ENCODE measurements at regions not wholly inside any gene's neighbourhood (a gene's known extent, or its start where the extent isn't known, plus 50 kb on each side); places are given as distances from the start of the nearest gene placed in this dataset.

DNA sequence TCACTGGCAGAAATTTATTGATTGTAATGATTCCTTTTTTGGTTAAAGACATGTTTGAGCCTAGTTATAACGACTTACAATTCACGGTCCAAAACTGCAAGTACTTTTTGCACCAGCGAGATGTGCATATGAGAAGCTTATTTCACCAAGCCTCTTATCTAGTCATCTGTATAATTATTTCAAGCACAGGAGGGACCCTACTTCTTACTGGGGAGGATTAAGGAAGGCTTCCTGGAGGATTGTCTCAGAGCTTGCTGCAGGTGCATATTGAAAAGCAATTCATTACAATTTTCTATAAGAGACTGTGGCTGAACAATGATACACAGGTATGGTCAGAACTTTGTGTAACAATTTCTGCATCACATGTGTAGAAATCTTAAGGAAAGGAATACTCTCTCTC is 152.9 kb downstream of the CAND1 start:
- ATAC-seq (ENCODE audit: poor library complexity) (no peak), DNase-seq (no peak)
- intact Hi-C loops (cut with DNase I) = no loop called here

DNA sequence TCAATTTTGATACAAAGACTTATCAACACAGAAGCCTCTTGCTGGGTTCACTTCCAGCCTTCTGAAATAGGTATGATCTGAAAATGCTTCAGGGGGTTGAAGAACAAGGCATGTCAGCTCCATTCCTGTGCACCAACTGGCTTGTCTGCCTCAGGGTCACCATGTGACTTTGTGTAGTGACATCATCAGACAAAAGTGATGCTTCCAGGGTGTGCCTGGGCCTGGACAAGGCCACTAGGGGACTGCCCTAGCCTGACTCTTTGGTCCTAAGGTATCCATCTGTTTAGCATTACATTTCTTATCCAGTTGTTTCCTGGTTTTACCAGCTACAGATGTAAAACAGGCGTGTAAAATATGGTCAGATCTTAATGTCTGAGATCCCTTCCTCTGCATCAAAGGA is 155.6 kb downstream of the CAND1 start:
- no peak for ATAC-seq (ENCODE audit: poor library complexity)
- intact Hi-C loops (cut with DNase I) = no loop called here
- no peak for DNase-seq

GRCh38 chr12:67425394-67425793 is 156.2 kb downstream of the CAND1 start:
- DNase-seq (no peak), ATAC-seq (ENCODE audit: poor library complexity) (no peak)
- intact Hi-C loops (cut with DNase I) = no loop called here

GRCh38 chr12:67426067-67426466 is 156.9 kb downstream of the CAND1 start:
- ATAC-seq (ENCODE audit: poor library complexity) (peak; percentile 23), DNase-seq (no peak)
- intact Hi-C loops (cut with DNase I) = no loop called here

GRCh38 chr12:67427336-67427735 is 158.2 kb downstream of the CAND1 start:
- ATAC-seq (ENCODE audit: poor library complexity) (no peak), DNase-seq (no peak)
- intact Hi-C loops (cut with DNase I) = no loop called here

DNA sequence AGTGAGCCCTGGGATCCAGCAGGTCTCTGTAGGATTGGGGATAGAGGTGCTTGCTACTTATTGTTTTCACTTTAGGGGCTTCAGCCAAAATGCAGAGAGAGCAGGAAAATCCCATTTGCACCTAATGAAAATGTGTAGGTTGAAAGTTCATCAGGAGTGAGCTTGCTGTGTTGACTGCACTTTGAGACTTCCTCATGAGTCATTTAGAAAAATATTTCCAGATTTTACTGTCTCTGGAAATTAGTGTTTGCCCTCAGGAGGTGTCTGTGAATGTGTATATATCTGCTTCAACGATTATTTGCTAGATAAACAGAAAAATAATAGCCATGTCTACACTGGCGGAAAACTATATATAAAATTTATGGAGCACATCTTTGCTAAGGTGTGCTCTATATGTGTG is 159.3 kb downstream of the CAND1 start:
- ATAC-seq (ENCODE audit: poor library complexity) (no peak), DNase-seq (no peak)
- intact Hi-C loops (cut with DNase I) = no loop called here

GRCh38 chr12:67430708-67431335 is 161.7 kb downstream of the CAND1 start:
- intact Hi-C loops (cut with DNase I) = loop anchor here (5.0 to 10.0 kb wide), 2 partner anchors 224 to 516 kb away; no protein-coding TSS in a partner anchor
- DNase-seq = peak; percentile 82
- ATAC-seq (ENCODE audit: poor library complexity) = peak; percentile 86

GRCh38 chr12:67431411-67432020 is 162.4 kb downstream of the CAND1 start:
- DNase-seq (no peak), ATAC-seq (ENCODE audit: poor library complexity) (no peak)
- intact Hi-C loops (cut with DNase I) = loop anchor here (5.0 to 10.0 kb wide), 2 partner anchors 223 to 516 kb away; no protein-coding TSS in a partner anchor

DNA sequence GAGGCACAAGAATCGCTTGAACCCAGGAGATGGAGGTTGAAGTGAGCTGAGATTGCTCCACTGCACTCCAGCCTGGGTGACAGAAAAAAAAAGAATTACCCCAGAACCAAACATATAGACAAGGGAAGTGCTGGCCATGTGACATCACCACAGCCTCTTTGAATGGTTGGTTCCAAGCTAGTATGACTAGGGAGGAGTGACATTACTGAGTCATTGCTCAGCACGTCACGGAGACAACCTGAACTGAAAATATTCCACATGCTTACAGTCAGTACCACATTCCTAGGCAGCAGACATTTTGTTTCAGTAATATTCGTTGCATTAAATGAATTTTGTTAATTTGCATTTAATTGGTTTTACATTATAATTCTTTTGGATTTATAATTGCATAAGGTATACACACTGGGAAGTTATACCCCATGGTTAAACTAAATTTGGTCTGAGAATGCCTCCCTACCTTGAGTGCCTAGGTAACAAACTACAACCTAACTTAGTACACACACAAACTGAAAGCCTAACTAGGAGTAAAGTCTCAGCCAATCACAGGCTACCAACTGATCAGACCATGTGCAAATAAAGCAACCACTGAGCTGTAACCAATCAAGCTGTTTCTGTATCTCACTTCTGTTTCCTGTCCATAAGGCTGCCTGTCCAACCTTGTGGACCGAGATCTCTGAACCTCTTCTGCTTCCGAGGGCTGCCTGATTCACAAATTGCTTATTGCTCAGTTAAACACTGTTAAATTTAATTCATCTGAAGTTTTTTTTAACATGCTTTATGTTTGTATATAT is 164.4 kb downstream of the CAND1 start:
- DNase-seq (no peak), ATAC-seq (ENCODE audit: poor library complexity) (no peak)
- intact Hi-C loops (cut with DNase I) = loop anchor here (5.0 to 10.0 kb wide), 2 partner anchors 221 to 514 kb away; no protein-coding TSS in a partner anchor

GRCh38 chr12:67434671-67435370 is 165.7 kb downstream of the CAND1 start:
- ATAC-seq (ENCODE audit: poor library complexity) = peak; percentile 47
- DNase-seq = no peak
- intact Hi-C loops (cut with DNase I) = loop anchor here (5.0 to 10.0 kb wide), 2 partner anchors 220 to 512 kb away; no protein-coding TSS in a partner anchor

- ATAC-seq (ENCODE audit: poor library complexity) = no peak
- intact Hi-C loops (cut with DNase I) = loop anchor here (10.0 kb wide), 1 partner anchor 219 kb away; no protein-coding TSS in a partner anchor
- no peak for DNase-seq
Observed at GRCh38 chr12:67436230-67436629, 167.1 kb downstream of the CAND1 start.

GRCh38 chr12:67437011-67437410 is 167.9 kb downstream of the CAND1 start:
- DNase-seq = no peak
- ATAC-seq (ENCODE audit: poor library complexity) = no peak
- intact Hi-C loops (cut with DNase I) = loop anchor here (10.0 kb wide), 1 partner anchor 218 kb away; no protein-coding TSS in a partner anchor

GRCh38 chr12:67439611-67440010 is 170.5 kb downstream of the CAND1 start:
- DNase-seq (no peak), ATAC-seq (ENCODE audit: poor library complexity) (no peak)
- intact Hi-C loops (cut with DNase I) = loop anchor here (10.0 kb wide), 2 partner anchors 85 to 215 kb away; no protein-coding TSS in a partner anchor

GRCh38 chr12:67441736-67442346 is 172.7 kb downstream of the CAND1 start:
- intact Hi-C loops (cut with DNase I) = loop anchor here (10.0 kb wide), 1 partner anchor 83 kb away; no protein-coding TSS in a partner anchor

GRCh38 chr12:67442347-67442841 is 173.2 kb downstream of the CAND1 start:
- peak; percentile 81 for ATAC-seq (ENCODE audit: poor library complexity)
- intact Hi-C loops (cut with DNase I) = loop anchor here (10.0 kb wide), 1 partner anchor 82 kb away; no protein-coding TSS in a partner anchor
- DNase-seq = peak; percentile 40

More at GRCh38 chr12:67441736-67442346, 172.7 kb downstream of the CAND1 start:
- peak; percentile 92 for DNase-seq
- ATAC-seq (ENCODE audit: poor library complexity) = peak; percentile 98

GRCh38 chr12:67442896-67443295 is 173.7 kb downstream of the CAND1 start:
- ATAC-seq (ENCODE audit: poor library complexity) (no peak), DNase-seq (no peak)
- intact Hi-C loops (cut with DNase I) = loop anchor here (10.0 kb wide), 1 partner anchor 82 kb away; no protein-coding TSS in a partner anchor

DNA sequence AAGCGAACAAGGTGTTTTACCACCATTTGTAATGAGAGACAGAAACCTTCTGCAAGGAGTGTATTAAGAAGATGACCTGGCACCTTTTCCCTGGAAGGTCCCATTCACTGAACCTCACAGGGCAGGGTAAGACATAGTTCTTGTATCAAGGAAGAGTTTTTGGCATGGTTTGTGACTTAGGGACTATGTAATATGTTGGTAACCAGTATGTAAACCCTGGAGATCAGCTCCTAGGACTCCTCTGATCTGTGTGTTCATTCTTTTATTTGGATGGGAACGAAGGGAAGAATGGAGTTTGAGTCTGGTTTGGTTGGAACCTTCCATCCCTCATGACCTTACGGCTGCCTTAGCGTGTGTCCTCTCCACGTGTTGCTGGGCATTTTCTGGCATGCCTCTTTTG is 175.4 kb downstream of the CAND1 start:
- no peak for DNase-seq
- no peak for ATAC-seq (ENCODE audit: poor library complexity)
- intact Hi-C loops (cut with DNase I) = loop anchor here (10.0 kb wide), 1 partner anchor 80 kb away; no protein-coding TSS in a partner anchor

- ATAC-seq (ENCODE audit: poor library complexity) = no peak
- DNase-seq = no peak
- intact Hi-C loops (cut with DNase I) = loop anchor here (10.0 kb wide), 1 partner anchor 78 kb away; no protein-coding TSS in a partner anchor
Observed at GRCh38 chr12:67446716-67447115, 177.6 kb downstream of the CAND1 start.

Measured in Right ventricle myocardium superior (tissue), 1 donor.